Fibroblast of lung (primary cell): ENCODE measurements at regions not wholly inside any gene's neighbourhood (a gene's known extent, or its start where the extent isn't known, plus 50 kb on each side); places are given as distances from the start of the nearest gene placed in this dataset.
"Not testable (repeated sequence)": the region's sequence is repeated elsewhere in the genome, so short reads cannot be mapped to it uniquely, and the experiment has no call there.

Source experiments
- CTCF ChIP-seq, 2 donors: IDR thresholded peaks in 1 of 2; conservative IDR thresholded peaks in 1 of 2; 1 replicate in 1 of 2; 2 replicates in 1 of 2; pipeline ENCODE4 v1.5.1; 2011 to 2012; ENCODE audit warnings: low read length in 2 of 2, control low read depth in 1 of 2, inconsistent platforms in 1 of 2, low read depth in 1 of 2, mild to moderate bottlenecking in 1 of 2
- EZH2 ChIP-seq: IDR thresholded peaks from 2 replicates; pipeline ENCODE4 v1.5.1; 2012; ENCODE audit warnings: low read length, control low read depth, mild to moderate bottlenecking; ENCODE audit errors: missing control alignments

- not testable (repeated sequence) for TF ChIP-seq CTCF (conservative IDR thresholded peaks at IDR 0.05 in 1 of 2, IDR thresholded peaks at IDR 0.05 in 1 of 2; ENCODE audit: low read depth in 1 of 2, low read length in 2 of 2); EZH2
Observed at GRCh38 chr21:38998281-38998680, 185.0 kb downstream of the PSMG1 start.
